Left lung (tissue), 4 donors: ENCODE measurements at regions not wholly inside any gene's neighbourhood (a gene's known extent, or its start where the extent isn't known, plus 50 kb on each side); places are given as distances from the start of the nearest gene placed in this dataset.
A peak's percentile ranks its signal among the peaks of the same experiment; 100 is the strongest.

Experiments used
- ATAC-seq: fragments of 200-7000 bp; cut with Tn5 transposase; one replicate; pipeline ENCODE4 v1.9.1; 2020; ENCODE audit warnings: moderate library complexity
- DNase-seq, 4 donors: peaks; one replicate each; pipeline ENCODE4 v3.0.0-alpha.2; 2013 to 2020
- H3K27ac ChIP-seq, 2 donors: fragments of 200-600 bp; sonication (generic) in 1 of 2; one replicate each; pipeline versions ENCODE4 v1.5.0 to v1.8.0; 2020 to 2021
- H3K27me3 ChIP-seq, 2 donors: fragments of 200-600 bp; sonication (generic) in 1 of 2; one replicate each; pipeline versions ENCODE4 v1.5.0 to v1.8.0; 2020 to 2021
- H3K36me3 ChIP-seq, 2 donors: fragments of 200-600 bp; sonication (generic) in 1 of 2; one replicate each; pipeline versions ENCODE4 v1.5.0 to v1.8.0; 2020 to 2021
- H3K4me1 ChIP-seq, 2 donors: fragments of 200-600 bp; one replicate each; pipeline ENCODE4 v1.8.0; 2021
- H3K4me3 ChIP-seq, 2 donors: fragments of 200-600 bp; sonication (generic) in 1 of 2; one replicate each; pipeline versions ENCODE4 v1.5.0 to v1.8.0; 2020 to 2021; ENCODE audit warnings: mild to moderate bottlenecking in 1 of 2
- H3K9me3 ChIP-seq, 2 donors: fragments of 200-600 bp; sonication (generic) in 1 of 2; one replicate each; pipeline versions ENCODE4 v1.5.0 to v1.8.0; 2020 to 2021
- CTCF ChIP-seq, 2 donors: fragments of 200-600 bp; sonication (generic) in 1 of 2; IDR thresholded peaks; one replicate each; pipeline versions ENCODE4 v1.5.0 to v1.8.0; 2021; ENCODE audit warnings: antibody characterized with exemption in 2 of 2
- intact Hi-C, 2 donors: fragments of 100-400 bp; cut with DNase I; formaldehyde crosslinking; loops; one replicate each; pipeline versions ENCODE4 v1.11.2 to v1.14.2; 2022
- donor health status: DM: no; HTN: yes; CAD: no.
- donor health status: DM: no; HTN: no; CAD: no.

DNA sequence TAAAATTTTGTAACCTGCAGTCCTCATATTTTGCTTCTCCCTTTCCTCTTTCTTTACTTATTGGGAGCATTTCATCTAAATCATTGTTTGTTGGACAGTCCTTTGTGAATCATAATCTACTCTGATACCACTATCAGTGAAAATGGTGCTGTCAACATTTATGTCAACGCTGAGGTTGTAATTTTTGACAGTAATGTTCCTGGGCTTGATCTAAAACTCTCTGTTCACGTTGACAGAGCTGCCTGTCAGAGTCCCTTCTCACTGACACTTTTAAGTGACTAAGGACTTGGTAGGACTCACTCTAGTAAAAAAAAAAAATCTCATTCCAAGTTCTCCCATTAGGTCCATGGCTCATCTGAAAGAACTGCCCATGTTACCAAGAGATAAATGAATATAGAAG lies 1640.8 kb upstream of the PIK3C3 start:
- DNase-seq (no peak), ATAC-seq (no peak)
- H3K36me3 ChIP-seq, result no peaks in the 10 kb centered on the region
- no peaks in the 10 kb centered on the region for H3K27me3 ChIP-seq
- H3K27ac ChIP-seq, result no peak overlapping the region
- H3K4me1 ChIP-seq, result no peaks in the 10 kb centered on the region
- intact Hi-C loops, result no loop called here
- no peaks in the 10 kb centered on the region for H3K9me3 ChIP-seq
- no peak overlapping the region for H3K4me3 ChIP-seq
- TF ChIP-seq CTCF (IDR thresholded peaks at IDR 0.05), result no peak

DNA sequence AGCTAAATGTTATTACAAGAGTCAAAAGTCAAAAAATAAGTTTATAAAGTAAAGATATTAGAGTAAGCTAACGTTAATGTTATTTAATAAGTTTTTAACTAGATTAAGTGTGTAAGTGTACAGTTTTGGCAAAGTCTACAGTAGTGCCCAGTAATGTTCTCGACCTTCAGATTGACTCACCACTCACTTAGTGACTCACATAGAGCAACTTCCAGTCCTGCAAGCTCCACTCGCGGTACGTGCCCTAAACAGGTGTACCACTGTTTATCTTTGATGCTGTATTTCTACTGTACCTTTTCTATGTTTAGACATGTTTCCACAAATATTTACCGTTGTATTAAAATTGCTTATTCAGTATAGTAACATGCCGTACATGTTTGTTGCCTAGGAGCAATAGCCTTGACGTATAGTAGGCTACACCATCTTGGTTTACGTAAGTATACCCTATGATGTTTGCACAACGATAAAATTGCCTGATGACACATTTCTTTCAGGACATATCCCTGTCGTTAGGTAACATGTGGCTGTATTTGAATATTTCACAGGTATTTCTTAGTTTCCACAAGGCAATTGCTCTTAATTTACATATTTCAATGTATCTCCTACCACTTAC lies 1641.9 kb upstream of the PIK3C3 start:
- TF ChIP-seq CTCF (IDR thresholded peaks at IDR 0.05), result no peak
- H3K4me3 ChIP-seq, result no peak overlapping the region
- no peak for DNase-seq
- H3K36me3 ChIP-seq, result no peaks in the 10 kb centered on the region
- H3K27me3 ChIP-seq, result no peaks in the 10 kb centered on the region
- no peaks in the 10 kb centered on the region for H3K4me1 ChIP-seq
- intact Hi-C loops, result no loop called here
- ATAC-seq, result no peak
- no peak overlapping the region for H3K27ac ChIP-seq
- no peaks in the 10 kb centered on the region for H3K9me3 ChIP-seq

GRCh38 chr18:40307627-40308026 lies 1647.4 kb upstream of the PIK3C3 start:
- DNase-seq (no peak), ATAC-seq (no peak)
- intact Hi-C loops, result no loop called here
- no peak overlapping the region for H3K27ac ChIP-seq
- H3K9me3 ChIP-seq, result peaks cover 0 to 15% of the 10 kb centered on the region in 2 donors
- TF ChIP-seq CTCF (IDR thresholded peaks at IDR 0.05), result no peak
- no peaks in the 10 kb centered on the region for H3K4me1 ChIP-seq
- no peak overlapping the region for H3K4me3 ChIP-seq
- no peaks in the 10 kb centered on the region for H3K36me3 ChIP-seq
- H3K27me3 ChIP-seq, result no peaks in the 10 kb centered on the region

DNA sequence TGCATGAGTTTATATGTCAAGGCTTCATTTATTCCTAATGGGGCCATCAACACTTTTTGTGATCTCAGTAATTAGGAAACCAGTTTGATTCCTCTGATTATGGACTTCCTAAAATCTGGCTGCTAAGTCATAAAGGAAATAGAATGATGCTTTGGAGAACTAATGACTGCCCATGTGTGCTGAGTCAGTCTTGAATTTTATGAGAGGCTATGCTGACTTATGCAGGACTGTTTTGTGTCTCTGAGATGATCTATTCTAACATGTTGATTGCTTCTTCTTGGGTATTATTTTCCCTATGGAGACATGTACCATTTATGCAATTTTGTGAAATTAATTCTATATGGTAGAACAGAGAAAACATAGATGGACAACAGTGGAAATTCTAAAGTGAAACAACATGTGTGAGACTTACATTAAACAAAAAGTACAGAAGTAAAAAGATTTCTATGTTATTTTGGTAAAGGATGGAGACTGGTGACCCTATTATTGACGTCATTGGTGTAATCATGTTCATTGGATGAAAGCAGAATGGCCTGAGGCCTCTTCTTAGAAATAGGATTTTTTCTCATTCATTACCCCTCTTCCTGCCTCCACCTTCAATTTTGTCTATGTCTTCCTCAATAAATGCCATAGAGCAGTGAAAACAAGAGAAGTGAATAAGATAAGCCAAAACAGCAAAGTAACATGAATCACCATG lies 1658.2 kb upstream of the PIK3C3 start:
- no peak overlapping the region for H3K4me3 ChIP-seq
- ATAC-seq (no peak), DNase-seq (no peak)
- no peaks in the 10 kb centered on the region for H3K36me3 ChIP-seq
- no peak overlapping the region for H3K27ac ChIP-seq
- H3K4me1 ChIP-seq, result no peaks in the 10 kb centered on the region
- no peaks in the 10 kb centered on the region for H3K9me3 ChIP-seq
- no peaks in the 10 kb centered on the region for H3K27me3 ChIP-seq
- intact Hi-C loops, result no loop called here
- no peak for TF ChIP-seq CTCF (IDR thresholded peaks at IDR 0.05)

DNA sequence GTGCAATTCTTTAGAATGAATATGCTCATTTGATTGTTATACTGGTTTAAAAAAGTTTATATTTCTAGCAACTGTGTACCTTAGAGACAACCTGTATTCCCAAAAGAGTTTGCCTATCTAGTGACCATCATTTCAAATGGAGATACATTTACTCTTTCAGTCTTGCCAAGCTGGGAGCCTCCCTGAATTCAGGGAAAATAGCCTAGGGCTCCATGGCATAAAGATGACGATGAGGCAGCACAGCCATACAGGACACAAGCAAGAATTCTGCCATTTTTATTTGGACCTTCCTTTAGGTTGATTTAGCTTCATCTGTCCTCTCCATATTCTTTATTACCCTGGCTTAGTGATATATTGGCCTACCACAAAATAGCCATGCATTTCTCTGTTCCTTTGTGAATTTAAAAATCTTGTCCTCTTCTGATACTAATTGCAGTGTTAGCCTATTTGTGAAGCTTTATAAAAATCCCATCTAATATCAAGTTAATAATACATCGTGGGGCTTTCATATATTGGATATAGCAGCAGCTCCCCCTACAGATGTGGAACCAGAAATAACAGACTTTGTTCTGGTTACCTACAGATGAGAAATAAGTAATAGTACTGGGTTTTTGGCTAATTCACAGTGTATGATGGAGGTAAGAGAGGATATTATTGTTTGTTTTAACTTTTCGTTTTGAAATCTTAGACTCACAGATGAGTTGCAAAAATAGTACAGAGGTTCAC lies 1661.9 kb upstream of the PIK3C3 start:
- intact Hi-C loops, result no loop called here
- H3K9me3 ChIP-seq, result peaks cover 0 to 4% of the 10 kb centered on the region in 2 donors
- no peak overlapping the region for H3K4me3 ChIP-seq
- DNase-seq (peak in 1 of 4 donors; percentile 14), ATAC-seq (peak; percentile 37)
- no peaks in the 10 kb centered on the region for H3K4me1 ChIP-seq
- no peaks in the 10 kb centered on the region for H3K27me3 ChIP-seq
- no peaks in the 10 kb centered on the region for H3K36me3 ChIP-seq
- no peak overlapping the region for H3K27ac ChIP-seq
- peak in 1 of 2 donors; percentile 25 for TF ChIP-seq CTCF (IDR thresholded peaks at IDR 0.05)
